Uterus (tissue), 2 donors: ENCODE measurements at regions not wholly inside any gene's neighbourhood (a gene's known extent, or its start where the extent isn't known, plus 50 kb on each side); places are given as distances from the start of the nearest gene placed in this dataset.

Source experiments
- CTCF ChIP-seq, 4 experiments: fragments of 200-600 bp in 2 of 4; fragments of 450-650 bp in 2 of 4; sonication (generic) in 2 of 4; IDR thresholded peaks; one replicate each; pipeline ENCODE4 v1.5.1; 2016 to 2019; ENCODE audit warnings: antibody characterized with exemption in 4 of 4, mild to moderate bottlenecking in 2 of 4, moderate library complexity in 1 of 4
- POLR2A ChIP-seq, 2 donors: fragments of 450-650 bp; IDR thresholded peaks; one replicate each; pipeline ENCODE4 v1.6.1; 2016; ENCODE audit warnings: antibody characterized with exemption in 2 of 2, mild to moderate bottlenecking in 1 of 2, moderate library complexity in 1 of 2

GRCh38 chr2:54047658-54048057, 67.8 kb upstream of the ACYP2 start:
- TF ChIP-seq CTCF (IDR thresholded peaks at IDR 0.05): no peak
- no peak for TF ChIP-seq POLR2A (IDR thresholded peaks at IDR 0.05)
